Activated T-cell treated with anti-CD3 and anti-CD28 coated beads, Interleukin-2, amount 50 U/mL, for 72 hours (primary cell): ENCODE measurements at regions not wholly inside any gene's neighbourhood (a gene's known extent, or its start where the extent isn't known, plus 50 kb on each side); places are given as distances from the start of the nearest gene placed in this dataset.
A peak's percentile ranks its signal among the peaks of the same experiment; 100 is the strongest.

Experiments
- ATAC-seq, 2 donors: fragments of 150-1000 bp; cut with Tn5 transposase; replicated peaks in 1 of 2; 2 replicates each; pipeline ENCODE4 v1.10.0; 2021; ENCODE audit warnings: moderate library complexity in 2 of 2, mild to moderate bottlenecking in 1 of 2
- DNase-seq, 2 donors: peaks; one replicate each; pipeline ENCODE4 v3.0.0; 2021 to 2022; ENCODE audit warnings: mixed read lengths in 1 of 2
- H3K27ac Mint-ChIP-seq: one replicate; pipeline ENCODE4 v1.8.0; 2022; ENCODE audit warnings: mild to moderate bottlenecking, moderate library complexity, mixed read lengths
- H3K27me3 Mint-ChIP-seq: one replicate; pipeline ENCODE4 v1.8.0; 2022; ENCODE audit warnings: low read depth, mixed read lengths
- H3K36me3 Mint-ChIP-seq, 2 donors: one replicate each; pipeline ENCODE4 v1.8.0; 2022; ENCODE audit warnings: mixed read lengths in 2 of 2, mild to moderate bottlenecking in 1 of 2; ENCODE audit not compliant: insufficient read depth in 2 of 2
- H3K4me1 Mint-ChIP-seq: one replicate; pipeline ENCODE4 v1.8.0; 2022; ENCODE audit warnings: low read depth, mixed read lengths
- H3K4me3 Mint-ChIP-seq, 2 donors: one replicate each; pipeline ENCODE4 v1.8.0; 2022; ENCODE audit warnings: mild to moderate bottlenecking in 2 of 2, mixed read lengths in 2 of 2, moderate library complexity in 2 of 2
- H3K9me3 Mint-ChIP-seq, 2 donors: one replicate each; pipeline ENCODE4 v1.8.0; 2022; ENCODE audit warnings: mixed read lengths in 2 of 2

GRCh38 chr4:41839916-41840854 lies 91.7 kb upstream of the PHOX2B start:
- Mint-ChIP-seq H3K4me3 (peak overlapping the region in 1 of 2 donors; percentile 31), H3K4me1 (peaks cover 10% of the 10 kb centered on the region), H3K36me3 (no peaks in the 10 kb centered on the region), H3K9me3 (peaks cover 3 to 4% of the 10 kb centered on the region in 2 donors), H3K27me3 (peaks cover 15% of the 10 kb centered on the region), H3K27ac (no peak overlapping the region)
- ATAC-seq = peak; percentile 91 to 96
- DNase-seq = peak; percentile 6 to 29

GRCh38 chr4:41838590-41838989 lies 90.1 kb upstream of the PHOX2B start:
- Mint-ChIP-seq H3K27me3 (peaks cover 7% of the 10 kb centered on the region), H3K9me3 (peaks cover under 1 to 3% of the 10 kb centered on the region in 2 donors), H3K27ac (no peak overlapping the region), H3K4me1 (peaks cover 10% of the 10 kb centered on the region), H3K4me3 (no peak overlapping the region), H3K36me3 (no peaks in the 10 kb centered on the region)
- ATAC-seq (no peak), DNase-seq (no peak)

GRCh38 chr4:41835321-41835995 lies 86.9 kb upstream of the PHOX2B start:
- Mint-ChIP-seq H3K9me3 (peaks cover 0 to 3% of the 10 kb centered on the region in 2 donors), H3K36me3 (no peaks in the 10 kb centered on the region), H3K4me3 (no peak overlapping the region), H3K4me1 (peaks cover 10% of the 10 kb centered on the region), H3K27ac (no peak overlapping the region), H3K27me3 (peaks cover 7% of the 10 kb centered on the region)
- DNase-seq = no peak
- no peak for ATAC-seq

GRCh38 chr4:41832961-41833360 lies 84.4 kb upstream of the PHOX2B start:
- no peak for ATAC-seq
- H3K27me3 Mint-ChIP-seq = peaks cover 7% of the 10 kb centered on the region
- no peak for DNase-seq
- peaks cover 0 to 5% of the 10 kb centered on the region in 2 donors for H3K9me3 Mint-ChIP-seq
- H3K27ac Mint-ChIP-seq = no peak overlapping the region
- no peak overlapping the region for H3K4me3 Mint-ChIP-seq
- no peaks in the 10 kb centered on the region for H3K4me1 Mint-ChIP-seq
- no peaks in the 10 kb centered on the region for H3K36me3 Mint-ChIP-seq

- DNase-seq (no peak), ATAC-seq (no peak)
- Mint-ChIP-seq H3K9me3 (no peaks in the 10 kb centered on the region), H3K36me3 (no peaks in the 10 kb centered on the region), H3K4me1 (no peaks in the 10 kb centered on the region), H3K4me3 (no peak overlapping the region), H3K27me3 (peaks cover 17% of the 10 kb centered on the region), H3K27ac (no peak overlapping the region)
These were observed 73.8 kb upstream of the PHOX2B start for GRCh38 chr4:41822325-41822724.

GRCh38 chr4:41820473-41820872 lies 71.9 kb upstream of the PHOX2B start:
- no peaks in the 10 kb centered on the region for H3K36me3 Mint-ChIP-seq
- H3K27me3 Mint-ChIP-seq = peaks cover 6% of the 10 kb centered on the region
- H3K4me1 Mint-ChIP-seq = no peaks in the 10 kb centered on the region
- DNase-seq = no peak
- H3K4me3 Mint-ChIP-seq = no peak overlapping the region
- H3K9me3 Mint-ChIP-seq = no peaks in the 10 kb centered on the region
- ATAC-seq = no peak
- no peak overlapping the region for H3K27ac Mint-ChIP-seq

- ATAC-seq = no peak
- H3K27me3 Mint-ChIP-seq = peaks cover 6% of the 10 kb centered on the region
- no peaks in the 10 kb centered on the region for H3K4me1 Mint-ChIP-seq
- H3K4me3 Mint-ChIP-seq = no peak overlapping the region
- H3K27ac Mint-ChIP-seq = no peak overlapping the region
- no peak for DNase-seq
- no peaks in the 10 kb centered on the region for H3K36me3 Mint-ChIP-seq
- H3K9me3 Mint-ChIP-seq = no peaks in the 10 kb centered on the region
These were observed 71.1 kb upstream of the PHOX2B start for GRCh38 chr4:41819621-41820020.

GRCh38 chr4:41815473-41815872 lies 66.9 kb upstream of the PHOX2B start:
- Mint-ChIP-seq H3K4me1 (no peaks in the 10 kb centered on the region), H3K36me3 (no peaks in the 10 kb centered on the region), H3K9me3 (peaks cover 4% of the 10 kb centered on the region in 2 donors), H3K4me3 (no peak overlapping the region), H3K27me3 (no peaks in the 10 kb centered on the region), H3K27ac (no peak overlapping the region)
- DNase-seq (no peak), ATAC-seq (no peak)

- Mint-ChIP-seq H3K9me3 (peaks cover 4 to 5% of the 10 kb centered on the region in 2 donors), H3K4me3 (no peak overlapping the region), H3K27ac (no peak overlapping the region), H3K4me1 (no peaks in the 10 kb centered on the region), H3K27me3 (peaks cover 2% of the 10 kb centered on the region), H3K36me3 (no peaks in the 10 kb centered on the region)
- DNase-seq = no peak
- ATAC-seq = no peak
These were observed 66.0 kb upstream of the PHOX2B start for GRCh38 chr4:41814565-41814964.

GRCh38 chr4:41806807-41807206 lies 58.3 kb upstream of the PHOX2B start:
- H3K4me1 Mint-ChIP-seq = no peaks in the 10 kb centered on the region
- peaks cover 7% of the 10 kb centered on the region for H3K27me3 Mint-ChIP-seq
- peaks cover 0 to 4% of the 10 kb centered on the region in 2 donors for H3K9me3 Mint-ChIP-seq
- DNase-seq = no peak
- no peak overlapping the region for H3K27ac Mint-ChIP-seq
- ATAC-seq = no peak
- no peak overlapping the region for H3K4me3 Mint-ChIP-seq
- H3K36me3 Mint-ChIP-seq = no peaks in the 10 kb centered on the region

- H3K4me1 Mint-ChIP-seq = no peaks in the 10 kb centered on the region
- ATAC-seq = no peak
- no peaks in the 10 kb centered on the region for H3K27me3 Mint-ChIP-seq
- DNase-seq = no peak
- no peak overlapping the region for H3K4me3 Mint-ChIP-seq
- peaks cover 0 to 5% of the 10 kb centered on the region in 2 donors for H3K9me3 Mint-ChIP-seq
- H3K27ac Mint-ChIP-seq = no peak overlapping the region
- no peaks in the 10 kb centered on the region for H3K36me3 Mint-ChIP-seq
These were observed 54.1 kb upstream of the PHOX2B start for GRCh38 chr4:41802590-41802989.

GRCh38 chr4:41799126-41799525 lies 50.6 kb upstream of the PHOX2B start:
- ATAC-seq (no peak), DNase-seq (no peak)
- H3K27me3 Mint-ChIP-seq = peaks cover 14% of the 10 kb centered on the region
- no peak overlapping the region for H3K27ac Mint-ChIP-seq
- no peak overlapping the region for H3K4me3 Mint-ChIP-seq
- H3K4me1 Mint-ChIP-seq = no peaks in the 10 kb centered on the region
- no peaks in the 10 kb centered on the region for H3K36me3 Mint-ChIP-seq
- peaks cover 0 to 5% of the 10 kb centered on the region in 2 donors for H3K9me3 Mint-ChIP-seq
